ENCODE measurements at regions not wholly inside any gene's neighbourhood (a gene's known extent, or its start where the extent isn't known, plus 50 kb on each side); places are given as distances from the start of the nearest gene placed in this dataset.
"Not testable (repeated sequence)": the region's sequence is repeated elsewhere in the genome, so short reads cannot be mapped to it uniquely, and the experiment has no call there.

GRCh38 chr5:158049459-158049858, 190.5 kb upstream of the CLINT1 start:
- no peaks in the 10 kb centered on the region for H3K9me3 ChIP-seq (ENCODE audit: control insufficient read depth in 2 of 2, insufficient read depth in 1 of 2, low read length in 1 of 2)
- H3K4me1 ChIP-seq (ENCODE audit: control insufficient read depth in 2 of 2, insufficient read depth in 2 of 2, low read length in 2 of 2): no peaks in the 10 kb centered on the region
- no peaks in the 10 kb centered on the region for H3K36me3 ChIP-seq (ENCODE audit: control insufficient read depth in 2 of 2, insufficient read depth in 2 of 2, low read length in 1 of 2)
- no peak for DNase-seq (ENCODE audit: low read depth in 6 of 9, low spot score in 9 of 9)
- H3K27me3 ChIP-seq (ENCODE audit: control insufficient read depth in 2 of 2, insufficient read depth in 1 of 2, low read length in 1 of 2): no peaks in the 10 kb centered on the region
- no peak overlapping the region for H3K27ac ChIP-seq (ENCODE audit: low read depth in 1 of 2, low read length in 1 of 2)
- no peak overlapping the region for H3K4me3 ChIP-seq (ENCODE audit: low read length in 2 of 2)
- 62% methylated on average over 1 of the region's 1 CpG for whole genome bisulfite sequencing

- Histone ChIP-seq H3K4me1 (ENCODE audit: control insufficient read depth in 2 of 2, insufficient read depth in 2 of 2, low read length in 2 of 2) (no peaks in the 10 kb centered on the region), H3K9me3 (ENCODE audit: control insufficient read depth in 2 of 2, insufficient read depth in 1 of 2, low read length in 1 of 2) (no peaks in the 10 kb centered on the region), H3K27me3 (ENCODE audit: control insufficient read depth in 2 of 2, insufficient read depth in 1 of 2, low read length in 1 of 2) (no peaks in the 10 kb centered on the region), H3K27ac (ENCODE audit: low read depth in 1 of 2, low read length in 1 of 2) (no peak overlapping the region), H3K4me3 (ENCODE audit: low read length in 2 of 2) (no peak overlapping the region), H3K36me3 (ENCODE audit: control insufficient read depth in 2 of 2, insufficient read depth in 2 of 2, low read length in 1 of 2) (no peaks in the 10 kb centered on the region)
- DNase-seq (ENCODE audit: low read depth in 6 of 9, low spot score in 9 of 9): no peak
- 96% methylated on average over 1 of the region's 1 CpG for WGBS
Measured at GRCh38 chr5:158045696-158046095, 186.8 kb upstream of the CLINT1 start.

- WGBS: 38% methylated on average over 2 of the region's 2 CpGs
- peaks cover 0 to 8% of the 10 kb centered on the region in 2 donors for H3K9me3 ChIP-seq (ENCODE audit: control insufficient read depth in 2 of 2, insufficient read depth in 1 of 2, low read length in 1 of 2)
- H3K27me3 ChIP-seq (ENCODE audit: control insufficient read depth in 2 of 2, insufficient read depth in 1 of 2, low read length in 1 of 2): no peaks in the 10 kb centered on the region
- H3K4me3 ChIP-seq (ENCODE audit: low read length in 2 of 2): no peak overlapping the region
- DNase-seq (ENCODE audit: low read depth in 6 of 9, low spot score in 9 of 9): no peak
- no peaks in the 10 kb centered on the region for H3K36me3 ChIP-seq (ENCODE audit: control insufficient read depth in 2 of 2, insufficient read depth in 2 of 2, low read length in 1 of 2)
- H3K4me1 ChIP-seq (ENCODE audit: control insufficient read depth in 2 of 2, insufficient read depth in 2 of 2, low read length in 2 of 2): no peaks in the 10 kb centered on the region
- H3K27ac ChIP-seq (ENCODE audit: low read depth in 1 of 2, low read length in 1 of 2): no peak overlapping the region
Measured at GRCh38 chr5:158039911-158040347, 181.0 kb upstream of the CLINT1 start.

GRCh38 chr5:158039441-158039840, 180.5 kb upstream of the CLINT1 start:
- Histone ChIP-seq H3K4me3 (ENCODE audit: low read length in 2 of 2) (no peak overlapping the region), H3K27me3 (ENCODE audit: control insufficient read depth in 2 of 2, insufficient read depth in 1 of 2, low read length in 1 of 2) (no peaks in the 10 kb centered on the region), H3K27ac (ENCODE audit: low read depth in 1 of 2, low read length in 1 of 2) (no peak overlapping the region), H3K4me1 (ENCODE audit: control insufficient read depth in 2 of 2, insufficient read depth in 2 of 2, low read length in 2 of 2) (no peaks in the 10 kb centered on the region), H3K9me3 (ENCODE audit: control insufficient read depth in 2 of 2, insufficient read depth in 1 of 2, low read length in 1 of 2) (peaks cover 0 to 11% of the 10 kb centered on the region in 2 donors), H3K36me3 (ENCODE audit: control insufficient read depth in 2 of 2, insufficient read depth in 2 of 2, low read length in 1 of 2) (no peaks in the 10 kb centered on the region)
- DNase-seq (ENCODE audit: low read depth in 6 of 9, low spot score in 9 of 9): no peak
- WGBS: 0% methylated on average over 1 of the region's 1 CpG

- H3K4me1 ChIP-seq (ENCODE audit: control insufficient read depth in 2 of 2, insufficient read depth in 2 of 2, low read length in 2 of 2); H3K27me3 ChIP-seq (ENCODE audit: control insufficient read depth in 2 of 2, insufficient read depth in 1 of 2, low read length in 1 of 2); H3K36me3 ChIP-seq (ENCODE audit: control insufficient read depth in 2 of 2, insufficient read depth in 2 of 2, low read length in 1 of 2); DNase-seq (ENCODE audit: low read depth in 6 of 9, low spot score in 9 of 9); H3K27ac ChIP-seq (ENCODE audit: low read depth in 1 of 2, low read length in 1 of 2); H3K4me3 ChIP-seq (ENCODE audit: low read length in 2 of 2): not testable (repeated sequence)
- WGBS: 96% methylated on average over 31 of the region's 31 CpGs
- H3K9me3 ChIP-seq (ENCODE audit: control insufficient read depth in 2 of 2, insufficient read depth in 1 of 2, low read length in 1 of 2): peaks cover 0 to 20% of the 10 kb centered on the region in 2 donors
Measured at GRCh38 chr5:158036983-158037595, 178.1 kb upstream of the CLINT1 start.

GRCh38 chr5:158034586-158034985, 175.6 kb upstream of the CLINT1 start:
- H3K4me3 ChIP-seq (ENCODE audit: low read length in 2 of 2); H3K4me1 ChIP-seq (ENCODE audit: control insufficient read depth in 2 of 2, insufficient read depth in 2 of 2, low read length in 2 of 2); H3K36me3 ChIP-seq (ENCODE audit: control insufficient read depth in 2 of 2, insufficient read depth in 2 of 2, low read length in 1 of 2); H3K27ac ChIP-seq (ENCODE audit: low read depth in 1 of 2, low read length in 1 of 2); DNase-seq (ENCODE audit: low read depth in 6 of 9, low spot score in 9 of 9); H3K27me3 ChIP-seq (ENCODE audit: control insufficient read depth in 2 of 2, insufficient read depth in 1 of 2, low read length in 1 of 2): not testable (repeated sequence)
- 97% methylated on average over 6 of the region's 6 CpGs for WGBS
- peaks cover 0 to 20% of the 10 kb centered on the region in 2 donors for H3K9me3 ChIP-seq (ENCODE audit: control insufficient read depth in 2 of 2, insufficient read depth in 1 of 2, low read length in 1 of 2)

- H3K4me3 ChIP-seq (ENCODE audit: low read length in 2 of 2): no peak overlapping the region
- no peak for DNase-seq (ENCODE audit: low read depth in 6 of 9, low spot score in 9 of 9)
- H3K27ac ChIP-seq (ENCODE audit: low read depth in 1 of 2, low read length in 1 of 2): no peak overlapping the region
- no peaks in the 10 kb centered on the region for H3K27me3 ChIP-seq (ENCODE audit: control insufficient read depth in 2 of 2, insufficient read depth in 1 of 2, low read length in 1 of 2)
- WGBS: 96% methylated on average over 1 of the region's 1 CpG
- no peaks in the 10 kb centered on the region for H3K4me1 ChIP-seq (ENCODE audit: control insufficient read depth in 2 of 2, insufficient read depth in 2 of 2, low read length in 2 of 2)
- H3K9me3 ChIP-seq (ENCODE audit: control insufficient read depth in 2 of 2, insufficient read depth in 1 of 2, low read length in 1 of 2): peaks cover 0 to 20% of the 10 kb centered on the region in 2 donors
- no peaks in the 10 kb centered on the region for H3K36me3 ChIP-seq (ENCODE audit: control insufficient read depth in 2 of 2, insufficient read depth in 2 of 2, low read length in 1 of 2)
Measured at GRCh38 chr5:158033724-158034123, 174.8 kb upstream of the CLINT1 start.

GRCh38 chr5:158033076-158033475, 174.1 kb upstream of the CLINT1 start:
- Histone ChIP-seq H3K27me3 (ENCODE audit: control insufficient read depth in 2 of 2, insufficient read depth in 1 of 2, low read length in 1 of 2) (no peaks in the 10 kb centered on the region), H3K4me1 (ENCODE audit: control insufficient read depth in 2 of 2, insufficient read depth in 2 of 2, low read length in 2 of 2) (no peaks in the 10 kb centered on the region), H3K9me3 (ENCODE audit: control insufficient read depth in 2 of 2, insufficient read depth in 1 of 2, low read length in 1 of 2) (peaks cover 0 to 20% of the 10 kb centered on the region in 2 donors), H3K36me3 (ENCODE audit: control insufficient read depth in 2 of 2, insufficient read depth in 2 of 2, low read length in 1 of 2) (no peaks in the 10 kb centered on the region), H3K27ac (ENCODE audit: low read depth in 1 of 2, low read length in 1 of 2) (no peak overlapping the region), H3K4me3 (ENCODE audit: low read length in 2 of 2) (no peak overlapping the region)
- WGBS: 96% methylated on average over 5 of the region's 5 CpGs
- no peak for DNase-seq (ENCODE audit: low read depth in 6 of 9, low spot score in 9 of 9)

- H3K4me1 ChIP-seq (ENCODE audit: control insufficient read depth in 2 of 2, insufficient read depth in 2 of 2, low read length in 2 of 2): no peaks in the 10 kb centered on the region
- no peak for DNase-seq (ENCODE audit: low read depth in 6 of 9, low spot score in 9 of 9)
- 92% methylated on average over 1 of the region's 1 CpG for WGBS
Measured at GRCh38 chr5:158032246-158032645, 173.3 kb upstream of the CLINT1 start.

More at GRCh38 chr5:158032246-158032645, 173.3 kb upstream of the CLINT1 start:
- H3K36me3 ChIP-seq (ENCODE audit: control insufficient read depth in 2 of 2, insufficient read depth in 2 of 2, low read length in 1 of 2): no peaks in the 10 kb centered on the region
- H3K27ac ChIP-seq (ENCODE audit: low read depth in 1 of 2, low read length in 1 of 2): no peak overlapping the region
- H3K27me3 ChIP-seq (ENCODE audit: control insufficient read depth in 2 of 2, insufficient read depth in 1 of 2, low read length in 1 of 2): no peaks in the 10 kb centered on the region
- no peak overlapping the region for H3K4me3 ChIP-seq (ENCODE audit: low read length in 2 of 2)
- peaks cover 0 to 20% of the 10 kb centered on the region in 2 donors for H3K9me3 ChIP-seq (ENCODE audit: control insufficient read depth in 2 of 2, insufficient read depth in 1 of 2, low read length in 1 of 2)
